ENCODE measurements at regions not wholly inside any gene's neighbourhood (a gene's known extent, or its start where the extent isn't known, plus 50 kb on each side); places are given as distances from the start of the nearest gene placed in this dataset.

DNA sequence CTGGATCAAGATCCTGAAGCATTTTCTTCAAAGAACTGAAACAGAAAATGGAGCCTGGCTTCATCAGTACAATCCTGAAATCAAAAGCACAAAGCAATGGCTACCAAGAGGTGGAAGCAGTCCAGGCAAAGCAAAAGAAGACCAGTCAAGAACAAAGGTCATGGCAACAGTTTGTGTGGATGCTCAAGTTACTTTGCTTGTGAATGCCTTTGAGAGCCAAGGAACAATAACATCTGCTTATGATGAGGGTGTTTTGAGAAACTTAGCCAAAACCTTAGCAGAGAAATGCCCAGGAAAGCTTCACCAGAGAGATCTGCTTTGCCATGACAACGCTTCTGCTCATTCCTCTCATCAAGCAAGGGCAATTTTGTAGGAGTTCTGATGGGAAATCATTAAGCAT is 723.1 kb downstream of the TMEM182 start:
- Histone ChIP-seq H3K4me1 (no peaks in the 10 kb centered on the region), H3K9me3 (peaks cover 0 to 14% (median 4%) of the 10 kb centered on the region in 8 donors), H3K4me3 (no peak overlapping the region), H3K36me3 (no peaks in the 10 kb centered on the region), H3K27ac (no peak overlapping the region), H3K27me3 (replicated peaks in 1 of 7) (no peaks in the 10 kb centered on the region)
- DNase-seq, result no peak
- WGBS, 5 donors, result 58 to 79% (median 71%) methylated on average over 1 of the region's 1 CpG
- intact Hi-C loops (cut with DNase I; ENCODE audit: low total_unique reads), result no loop called here
- TF ChIP-seq POLR2A (IDR thresholded peaks at IDR 0.05) (no peak), POLR2AphosphoS5 (IDR thresholded peaks at IDR 0.05) (no peak)
- TF ChIP-seq, protein P1, sequence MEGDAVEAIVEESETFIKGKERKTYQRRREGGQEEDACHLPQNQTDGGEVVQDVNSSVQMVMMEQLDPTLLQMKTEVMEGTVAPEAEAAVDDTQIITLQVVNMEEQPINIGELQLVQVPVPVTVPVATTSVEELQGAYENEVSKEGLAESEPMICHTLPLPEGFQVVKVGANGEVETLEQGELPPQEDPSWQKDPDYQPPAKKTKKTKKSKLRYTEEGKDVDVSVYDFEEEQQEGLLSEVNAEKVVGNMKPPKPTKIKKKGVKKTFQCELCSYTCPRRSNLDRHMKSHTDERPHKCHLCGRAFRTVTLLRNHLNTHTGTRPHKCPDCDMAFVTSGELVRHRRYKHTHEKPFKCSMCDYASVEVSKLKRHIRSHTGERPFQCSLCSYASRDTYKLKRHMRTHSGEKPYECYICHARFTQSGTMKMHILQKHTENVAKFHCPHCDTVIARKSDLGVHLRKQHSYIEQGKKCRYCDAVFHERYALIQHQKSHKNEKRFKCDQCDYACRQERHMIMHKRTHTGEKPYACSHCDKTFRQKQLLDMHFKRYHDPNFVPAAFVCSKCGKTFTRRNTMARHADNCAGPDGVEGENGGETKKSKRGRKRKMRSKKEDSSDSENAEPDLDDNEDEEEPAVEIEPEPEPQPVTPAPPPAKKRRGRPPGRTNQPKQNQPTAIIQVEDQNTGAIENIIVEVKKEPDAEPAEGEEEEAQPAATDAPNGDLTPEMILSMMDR (IDR thresholded peaks at IDR 0.05 in 8 of 11, conservative IDR thresholded peaks at IDR 0.05 in 3 of 11), result no peak

- intact Hi-C loops (cut with DNase I; ENCODE audit: low total_unique reads), result no loop called here
- Histone ChIP-seq H3K4me1 (no peaks in the 10 kb centered on the region), H3K27me3 (replicated peaks in 1 of 7) (no peaks in the 10 kb centered on the region), H3K27ac (no peak overlapping the region), H3K4me3 (no peak overlapping the region), H3K9me3 (peaks cover 0 to 20% (median 2%) of the 10 kb centered on the region in 8 donors), H3K36me3 (no peaks in the 10 kb centered on the region)
- no peak for TF ChIP-seq POLR2A (IDR thresholded peaks at IDR 0.05)
- no peak for TF ChIP-seq POLR2AphosphoS5 (IDR thresholded peaks at IDR 0.05)
- TF ChIP-seq, protein P1 (IDR thresholded peaks at IDR 0.05 in 8 of 11, conservative IDR thresholded peaks at IDR 0.05 in 3 of 11), result no peak
- WGBS, 5 donors, result 40 to 74% (median 60%) methylated on average over 1 of the region's 1 CpG
- no peak for DNase-seq
Measured at GRCh38 chr2:103496850-103497249, 735.0 kb downstream of the TMEM182 start.

- H3K27ac ChIP-seq, result no peak overlapping the region
- no peaks in the 10 kb centered on the region for H3K4me1 ChIP-seq
- intact Hi-C loops (cut with DNase I; ENCODE audit: low total_unique reads), result no loop called here
- no peak for DNase-seq
- H3K4me3 ChIP-seq, result no peak overlapping the region
- TF ChIP-seq, protein P1 (IDR thresholded peaks at IDR 0.05 in 8 of 11, conservative IDR thresholded peaks at IDR 0.05 in 3 of 11), result no peak
- TF ChIP-seq POLR2AphosphoS5 (IDR thresholded peaks at IDR 0.05) (no peak), POLR2A (IDR thresholded peaks at IDR 0.05) (no peak)
- 64 to 84% (median 70%) methylated on average over 4 of the region's 4 CpGs for WGBS, 5 donors
- no peaks in the 10 kb centered on the region for H3K36me3 ChIP-seq
- H3K27me3 ChIP-seq (replicated peaks in 1 of 7), result no peaks in the 10 kb centered on the region
- peaks cover 0 to 14% (median 0%) of the 10 kb centered on the region in 8 donors for H3K9me3 ChIP-seq
Measured at GRCh38 chr2:103506812-103507211, 745.0 kb downstream of the TMEM182 start.

DNA sequence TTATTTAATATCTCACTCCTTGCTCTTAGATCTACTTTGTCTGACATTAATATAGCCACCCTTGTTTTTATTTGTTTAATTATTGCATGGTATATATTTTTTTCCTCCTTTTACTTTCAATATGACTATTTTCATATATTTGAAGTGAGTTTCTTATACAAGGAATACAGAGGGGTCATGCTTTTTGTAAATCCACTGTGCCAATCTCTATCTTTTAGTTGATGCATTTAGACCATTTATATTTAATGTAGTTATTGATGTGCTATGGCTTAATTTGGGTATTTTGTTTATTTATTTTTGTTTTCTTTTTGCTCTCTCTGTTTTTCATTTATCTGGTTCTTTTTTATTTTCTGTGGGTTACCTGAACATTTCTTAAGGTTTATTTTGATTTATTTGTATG is 750.6 kb downstream of the TMEM182 start:
- TF ChIP-seq POLR2A (IDR thresholded peaks at IDR 0.05) (no peak), POLR2AphosphoS5 (IDR thresholded peaks at IDR 0.05) (no peak)
- TF ChIP-seq, protein P1 (IDR thresholded peaks at IDR 0.05 in 8 of 11, conservative IDR thresholded peaks at IDR 0.05 in 3 of 11), result no peak

More for the DNA sequence above, 750.6 kb downstream of the TMEM182 start:
- Histone ChIP-seq H3K4me1 (no peaks in the 10 kb centered on the region), H3K9me3 (peaks cover 0 to 31% (median 8%) of the 10 kb centered on the region in 8 donors), H3K4me3 (no peak overlapping the region), H3K27ac (no peak overlapping the region), H3K27me3 (replicated peaks in 1 of 7) (no peaks in the 10 kb centered on the region), H3K36me3 (no peaks in the 10 kb centered on the region)
- no peak for DNase-seq
- intact Hi-C loops (cut with DNase I; ENCODE audit: low total_unique reads), result no loop called here
